Activated naive CD4-positive, alpha-beta T cell (primary cell): ENCODE measurements at regions not wholly inside any gene's neighbourhood (a gene's known extent, or its start where the extent isn't known, plus 50 kb on each side); places are given as distances from the start of the nearest gene placed in this dataset.

Experiments used
- DNase-seq, 4 experiments: peaks; one replicate each; lab custom pipeline; 2025; lab: John Stamatoyannopoulos, UW

GRCh38 chr6:144335311-144335861, 50.3 kb downstream of the UTRN start:
- DNase-seq, result no peak

GRCh38 chr6:144335914-144336313, 50.8 kb downstream of the UTRN start:
- DNase-seq, result no peak

DNA sequence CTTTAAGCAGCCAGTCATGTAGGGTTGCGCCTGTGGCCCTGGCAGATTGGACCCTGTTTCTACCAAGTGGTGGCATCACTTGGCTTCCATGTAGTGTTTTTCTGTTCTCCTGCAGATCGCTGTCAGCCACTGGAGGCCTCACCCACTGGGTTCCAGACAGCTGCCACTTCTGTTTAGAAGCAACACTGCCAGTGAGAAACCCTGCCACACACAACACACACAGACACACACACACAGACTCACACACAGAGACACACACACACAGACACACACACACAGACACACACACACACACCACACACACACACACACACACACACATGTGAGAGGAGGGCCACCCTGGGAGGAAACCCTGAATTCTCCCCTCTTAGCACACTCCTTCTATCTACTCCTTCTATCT, 51.8 kb downstream of the UTRN start:
- no peak for DNase-seq

- no peak for DNase-seq
Observed at GRCh38 chr6:144338474-144338873, 53.3 kb downstream of the UTRN start.

GRCh38 chr6:144338951-144339700, 54.0 kb downstream of the UTRN start:
- DNase-seq, result no peak

DNA sequence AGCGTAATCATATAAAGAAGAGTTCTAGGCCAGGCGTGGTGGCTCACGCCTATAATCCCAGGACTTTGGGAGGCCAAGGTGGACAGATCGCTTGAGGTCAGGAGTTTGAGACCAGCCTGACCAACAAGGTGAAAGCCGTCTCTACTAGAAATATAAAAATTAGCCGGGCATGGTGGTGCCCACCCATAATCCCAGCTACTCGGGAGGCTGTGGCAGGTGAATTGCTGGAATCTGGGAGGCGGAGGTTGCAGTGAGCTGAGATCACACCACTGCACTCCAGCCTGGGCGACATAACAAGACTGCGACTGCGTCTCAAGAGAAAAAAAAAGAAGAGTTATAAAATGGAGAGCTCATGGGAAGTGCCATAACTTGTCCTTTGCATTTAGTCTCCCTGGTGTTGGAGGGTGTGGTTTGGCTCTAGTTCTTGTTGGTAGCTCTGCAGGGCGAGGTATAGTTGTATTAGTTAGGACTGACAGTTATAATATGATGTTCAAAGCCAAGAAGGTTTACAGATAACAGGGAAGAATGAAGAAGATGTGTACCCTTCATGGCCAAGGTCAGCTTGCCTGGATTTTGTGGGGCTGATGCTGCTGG, 54.8 kb downstream of the UTRN start:
- DNase-seq, result no peak

GRCh38 chr6:144340541-144341371, 55.6 kb downstream of the UTRN start:
- no peak for DNase-seq

DNA sequence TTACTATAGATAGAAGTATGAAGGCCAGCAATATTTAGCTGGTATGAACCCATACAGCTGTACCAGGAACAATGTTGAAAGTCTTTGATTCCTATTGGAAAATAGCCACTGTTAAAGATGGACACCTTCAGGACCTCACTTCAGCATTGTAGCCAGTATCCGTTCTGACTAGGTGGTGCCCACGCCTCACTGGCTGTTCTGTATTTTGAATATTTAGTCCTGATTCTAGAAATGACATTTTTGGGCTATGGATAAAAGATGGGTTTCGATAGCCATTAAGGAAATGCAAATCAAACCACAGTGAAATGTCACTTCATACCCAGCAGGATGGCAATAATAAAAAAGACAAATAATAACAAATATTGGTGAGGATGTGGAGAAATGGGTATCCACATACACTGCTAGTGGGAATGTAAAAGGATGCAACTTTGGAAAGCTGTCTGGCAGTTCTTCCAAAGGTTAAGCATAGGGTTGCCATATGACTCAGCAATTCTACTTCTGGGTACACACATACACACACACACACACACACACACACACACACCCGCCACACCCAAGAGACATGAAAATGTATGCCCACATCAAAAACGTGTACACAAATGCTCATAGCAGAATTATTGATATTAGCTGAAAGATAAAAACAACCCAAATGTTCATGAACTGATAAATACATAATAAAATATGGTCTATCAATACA, 56.8 kb downstream of the UTRN start:
- DNase-seq, result no peak

GRCh38 chr6:144343701-144344428, 58.7 kb downstream of the UTRN start:
- DNase-seq, result peak in 1 of 4 experiments; percentile 27

- no peak for DNase-seq
Observed at GRCh38 chr6:144344646-144345045, 59.5 kb downstream of the UTRN start.

DNA sequence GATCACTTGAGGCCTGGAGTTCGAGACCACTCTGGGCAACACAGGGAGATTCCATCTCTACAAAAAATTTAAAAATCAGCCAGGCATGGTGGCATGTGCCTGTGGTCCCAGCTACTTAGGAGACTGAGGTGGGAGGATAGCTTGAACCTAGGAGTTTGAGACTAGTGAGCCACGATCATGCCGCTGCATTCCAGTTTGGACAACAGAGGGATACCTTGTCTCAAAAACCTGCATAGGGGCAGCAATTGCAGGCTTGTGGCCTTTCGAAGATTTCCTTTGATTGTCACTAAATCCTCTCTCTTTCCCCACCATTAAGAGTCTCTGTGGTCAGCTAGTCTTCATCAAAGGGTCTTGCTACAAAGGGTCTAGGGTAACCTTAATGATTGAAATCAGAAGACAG, 60.3 kb downstream of the UTRN start:
- no peak for DNase-seq

GRCh38 chr6:144346719-144347447, 61.7 kb downstream of the UTRN start:
- DNase-seq, result no peak

- no peak for DNase-seq
Observed at GRCh38 chr6:144347448-144347759, 62.3 kb downstream of the UTRN start.

DNA sequence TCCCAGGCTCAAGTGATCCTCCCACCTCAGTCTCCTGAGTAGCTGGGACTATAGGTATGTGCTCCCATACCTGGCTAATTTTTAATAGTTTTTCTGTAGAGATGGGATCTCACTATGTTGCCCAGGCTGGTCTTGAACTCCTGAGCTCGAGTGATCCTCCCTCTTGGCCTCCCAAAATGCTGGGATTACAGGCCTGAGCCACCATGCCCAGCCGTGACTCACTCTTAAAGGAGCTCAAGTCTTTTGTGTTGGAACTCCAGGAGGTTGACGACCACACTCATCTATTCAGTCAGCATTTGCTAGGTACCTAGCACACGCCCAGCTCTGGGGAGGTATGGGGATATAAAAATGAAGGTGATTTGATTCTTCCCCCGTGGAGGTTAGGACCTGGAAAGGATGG, 62.8 kb downstream of the UTRN start:
- no peak for DNase-seq

DNA sequence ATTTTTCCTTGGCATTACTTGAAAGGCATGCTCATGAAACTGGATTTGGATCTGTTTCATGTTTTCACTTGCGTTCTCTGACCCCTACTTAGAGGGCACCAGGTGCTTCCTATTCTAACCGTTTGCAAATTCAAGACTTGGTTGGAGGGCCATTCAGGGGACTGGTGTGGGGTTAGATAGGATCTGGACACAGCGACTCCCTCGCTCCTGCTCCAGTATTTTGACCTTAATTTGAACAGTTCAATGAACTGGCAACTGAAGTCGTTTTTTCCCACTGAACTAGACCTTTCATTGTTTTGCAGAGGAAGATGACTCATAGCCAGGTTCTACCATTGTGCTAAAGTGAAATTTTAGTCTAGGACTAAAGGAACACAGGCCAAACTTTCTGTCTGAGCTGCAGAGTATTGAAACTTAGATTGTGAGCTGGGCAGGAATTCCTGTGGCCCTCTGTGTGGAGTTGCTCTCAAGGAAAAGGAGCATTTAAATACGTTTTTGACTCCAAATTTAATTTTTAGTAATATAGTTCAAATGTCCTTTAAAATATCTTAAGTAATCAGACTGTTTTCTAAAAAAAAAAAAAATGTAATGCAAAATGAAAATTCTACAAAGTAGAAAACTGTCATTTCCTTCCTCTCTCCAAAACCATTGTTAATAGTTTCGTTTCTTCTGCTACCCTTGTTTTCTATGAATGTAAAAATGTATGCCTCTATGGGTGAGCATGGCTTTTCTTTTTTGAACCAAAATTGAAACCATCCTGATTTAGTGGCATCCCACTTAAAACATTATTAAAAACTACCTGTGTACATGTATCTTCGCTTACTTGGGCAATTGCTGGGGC, 64.8 kb downstream of the UTRN start:
- no peak for DNase-seq

- DNase-seq, result no peak
Observed at GRCh38 chr6:144350528-144350880, 65.4 kb downstream of the UTRN start.

GRCh38 chr6:144351379-144352127, 66.4 kb downstream of the UTRN start:
- no peak for DNase-seq

DNA sequence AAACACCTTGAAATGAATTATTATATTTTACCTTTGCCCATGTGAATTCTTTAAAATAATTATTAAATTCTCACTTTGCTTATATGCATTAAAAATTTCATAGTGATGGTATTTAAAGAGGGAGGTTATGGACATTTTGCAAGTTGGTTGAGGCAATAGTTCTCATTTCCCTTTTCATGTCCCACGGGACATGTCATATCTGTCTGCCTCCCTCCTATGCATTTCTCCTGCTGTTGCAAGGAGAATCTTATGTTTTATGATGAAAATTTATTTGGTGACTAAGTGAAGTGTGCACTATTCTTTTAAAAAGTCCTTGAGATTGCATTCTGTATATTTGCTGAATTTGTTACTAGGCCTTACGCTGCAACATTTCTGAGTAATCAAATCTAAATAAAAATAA, 67.2 kb downstream of the UTRN start:
- DNase-seq, result no peak

- no peak for DNase-seq
Observed at GRCh38 chr6:144353871-144354314, 68.8 kb downstream of the UTRN start.
